PC-9 (cell line): ENCODE measurements at regions not wholly inside any gene's neighbourhood (a gene's known extent, or its start where the extent isn't known, plus 50 kb on each side); places are given as distances from the start of the nearest gene placed in this dataset.

Experiments used
- CTCF ChIP-seq: fragments of 200-600 bp; sonication (generic); conservative IDR thresholded peaks from 2 replicates; pipeline ENCODE4 v1.6.1; 2017; ENCODE audit warnings: mixed run types, antibody characterized with exemption, mild to moderate bottlenecking, moderate library complexity
- EZH2 ChIP-seq: fragments of 200-600 bp; sonication (generic); IDR thresholded peaks from 2 replicates; pipeline ENCODE4 v1.8.0; 2017; ENCODE audit warnings: antibody characterized with exemption, low read depth

GRCh38 chr5:29079771-29080170, 2041.4 kb upstream of the CDH9 start:
- TF ChIP-seq CTCF (0 out of 2 replicates have a peak, but pooled peaks have one; percentile 22), EZH2 (no peak)
